ENCODE measurements at regions not wholly inside any gene's neighbourhood (a gene's known extent, or its start where the extent isn't known, plus 50 kb on each side); places are given as distances from the start of the nearest gene placed in this dataset.

GRCh38 chrX:38881066-38881465 lies 79.8 kb downstream of the MID1IP1 start:
- TF ChIP-seq CTCF (IDR thresholded peaks at IDR 0.05) = no peak
- no peak for TF ChIP-seq POLR2A (IDR thresholded peaks at IDR 0.05)
- no peak for TF ChIP-seq EP300 (IDR thresholded peaks at IDR 0.05)

Measured in ovary (tissue), 3 donors.